GM12878 (cell line): ENCODE measurements at regions not wholly inside any gene's neighbourhood (a gene's known extent, or its start where the extent isn't known, plus 50 kb on each side); places are given as distances from the start of the nearest gene placed in this dataset.

Source experiments
- CEBPB ChIP-seq, 2 experiments: fragments of 150-350 bp in 1 of 2; IDR thresholded peaks; 2 replicates each; pipeline ENCODE4 v1.6.1; 2012 to 2014; ENCODE audit warnings: low read depth in 2 of 2, low read length in 2 of 2, borderline replicate concordance in 1 of 2, inconsistent platforms in 1 of 2
- CHD2 ChIP-seq: IDR thresholded peaks from 2 replicates; pipeline ENCODE4 v1.6.1; 2011; ENCODE audit warnings: low read depth, low read length, improper control_type of control experiment, borderline replicate concordance
- ESRRA ChIP-seq: IDR thresholded peaks from 2 replicates; pipeline ENCODE4 v1.6.1; 2012; ENCODE audit warnings: mild to moderate bottlenecking, low read length, improper control_type of control experiment
- ETV6 ChIP-seq, 2 experiments: fragments of 450-650 bp in 1 of 2; IDR thresholded peaks in 1 of 2; conservative IDR thresholded peaks in 1 of 2; 2 replicates each; pipeline ENCODE4 v1.6.1; 2014; ENCODE audit warnings: antibody characterized with exemption in 1 of 2, borderline replicate concordance in 1 of 2, low read depth in 1 of 2, mild to moderate bottlenecking in 1 of 2, moderate library complexity in 1 of 2
- EZH2 ChIP-seq: IDR thresholded peaks from 2 replicates; pipeline ENCODE4 v1.6.1; 2012; ENCODE audit warnings: low read depth, mild to moderate bottlenecking, control low read depth, inconsistent platforms, low read length, borderline replicate concordance; ENCODE audit not compliant: control insufficient read depth
- IKZF2 ChIP-seq, 2 experiments: fragments of 450-650 bp; IDR thresholded peaks; 2 replicates each; pipeline ENCODE4 v1.6.1; 2017; ENCODE audit warnings: mild to moderate bottlenecking in 2 of 2, moderate library complexity in 2 of 2
- NFYB ChIP-seq: IDR thresholded peaks from 2 replicates; pipeline ENCODE4 v1.6.1; 2011; ENCODE audit warnings: low read depth, mild to moderate bottlenecking, low read length, improper control_type of control experiment, moderate library complexity; ENCODE audit not compliant: insufficient read depth
- RAD21 ChIP-seq: IDR thresholded peaks from 2 replicates; pipeline ENCODE4 v1.6.1; 2011; ENCODE audit warnings: mild to moderate bottlenecking, low read depth, low read length, moderate library complexity; ENCODE audit not compliant: insufficient read depth
- RUNX3 ChIP-seq: IDR thresholded peaks from 2 replicates; pipeline ENCODE4 v1.6.1; 2012; ENCODE audit warnings: low read length, inconsistent platforms
- SIX5 ChIP-seq: IDR thresholded peaks from 2 replicates; pipeline ENCODE4 v1.6.1; 2011; ENCODE audit warnings: mild to moderate bottlenecking, low read depth, low read length, moderate library complexity; ENCODE audit not compliant: severe bottlenecking
- SMC3 ChIP-seq: IDR thresholded peaks from 2 replicates; pipeline ENCODE4 v1.6.1; 2011; ENCODE audit warnings: low read length, improper control_type of control experiment, borderline replicate concordance
- SP1 ChIP-seq: IDR thresholded peaks from one replicate; pipeline ENCODE4 v1.6.1; 2011; ENCODE audit warnings: low read depth, low read length
- SPI1 ChIP-seq: IDR thresholded peaks from 2 replicates; pipeline ENCODE4 v1.6.1; 2011; ENCODE audit warnings: low read depth, mild to moderate bottlenecking, low read length, moderate library complexity, borderline replicate concordance; ENCODE audit not compliant: insufficient read depth
- TARDBP ChIP-seq: IDR thresholded peaks from 2 replicates; pipeline ENCODE4 v1.6.1; 2016; ENCODE audit warnings: borderline replicate concordance
- TBL1XR1 ChIP-seq: IDR thresholded peaks from 2 replicates; pipeline ENCODE4 v1.6.1; 2012; ENCODE audit warnings: low read depth, low read length, improper control_type of control experiment
- TCF7 ChIP-seq: IDR thresholded peaks from 2 replicates; pipeline ENCODE4 v1.6.1; 2014; ENCODE audit warnings: antibody characterized with exemption, borderline replicate concordance
- TF ChIP-seq, protein P1 (sequence below): IDR thresholded peaks from 2 replicates; pipeline ENCODE4 v1.6.1; 2012; ENCODE audit warnings: low read length, inconsistent platforms

DNA sequence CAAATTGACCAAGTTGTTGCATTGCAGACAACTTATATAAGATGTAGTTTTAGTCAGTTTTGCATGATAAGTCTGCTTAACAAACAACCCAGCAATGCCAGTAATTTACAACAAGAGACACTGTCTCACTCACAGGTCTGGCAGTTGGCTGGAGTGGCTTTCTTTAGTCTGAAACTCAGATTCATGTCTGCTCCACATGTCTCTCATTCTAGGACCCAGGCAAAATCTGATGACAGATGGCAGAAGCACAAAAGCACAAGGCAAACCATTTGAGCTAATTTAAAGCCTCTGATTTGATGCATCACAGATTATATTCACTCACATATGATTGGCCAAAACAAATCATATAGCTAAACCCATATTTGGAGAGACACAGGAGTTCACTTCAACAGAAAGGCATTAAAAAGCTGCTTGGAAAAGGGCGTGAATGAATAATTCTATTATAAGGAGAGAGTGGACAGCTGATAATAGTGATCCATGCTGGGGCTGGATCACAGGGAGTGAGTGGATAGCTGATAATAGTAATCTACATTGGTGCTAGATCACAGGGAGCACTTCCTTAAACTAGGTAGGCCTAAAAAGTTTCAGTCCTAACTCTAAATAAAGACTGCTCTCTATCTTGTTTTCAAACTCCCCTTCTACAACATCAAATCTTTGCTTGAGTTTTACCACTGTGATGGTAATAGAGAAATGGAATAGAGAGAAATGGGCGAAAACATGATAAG, 593.2 kb upstream of the ZNF804A start (continued):
- TF ChIP-seq EZH2 (0 out of 2 replicates have a peak, but pooled peaks have one; percentile 51), CEBPB (IDR thresholded peaks at IDR 0.05; ENCODE audit: borderline replicate concordance in 1 of 2, low read depth in 2 of 2, low read length in 2 of 2) (no peak; a peak in 1 of 4 replicates), RUNX3 (no peak), SIX5 (no peak), IKZF2 (IDR thresholded peaks at IDR 0.05) (no peak), TCF7 (no peak), TARDBP (no peak), ESRRA (no peak), NFYB (0 out of 2 replicates have a peak, but pooled peaks have one; percentile 39), RAD21 (no peak), ETV6 (conservative IDR thresholded peaks at IDR 0.05 in 1 of 2, IDR thresholded peaks at IDR 0.05 in 1 of 2; ENCODE audit: borderline replicate concordance in 1 of 2, low read depth in 1 of 2) (no peak), SP1 (no peak), CHD2 (no peak), TBL1XR1 (no peak), SPI1 (peak; percentile 55; the same call in 1 of the 2 replicates), SMC3 (no peak)
- TF ChIP-seq, protein P1, sequence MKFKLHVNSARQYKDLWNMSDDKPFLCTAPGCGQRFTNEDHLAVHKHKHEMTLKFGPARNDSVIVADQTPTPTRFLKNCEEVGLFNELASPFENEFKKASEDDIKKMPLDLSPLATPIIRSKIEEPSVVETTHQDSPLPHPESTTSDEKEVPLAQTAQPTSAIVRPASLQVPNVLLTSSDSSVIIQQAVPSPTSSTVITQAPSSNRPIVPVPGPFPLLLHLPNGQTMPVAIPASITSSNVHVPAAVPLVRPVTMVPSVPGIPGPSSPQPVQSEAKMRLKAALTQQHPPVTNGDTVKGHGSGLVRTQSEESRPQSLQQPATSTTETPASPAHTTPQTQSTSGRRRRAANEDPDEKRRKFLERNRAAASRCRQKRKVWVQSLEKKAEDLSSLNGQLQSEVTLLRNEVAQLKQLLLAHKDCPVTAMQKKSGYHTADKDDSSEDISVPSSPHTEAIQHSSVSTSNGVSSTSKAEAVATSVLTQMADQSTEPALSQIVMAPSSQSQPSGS: peak; percentile 13; the same call in 1 of the 2 replicates
- TF ChIP-seq, all 136 proteins: peak for 4
